Endothelial cell of umbilical vein (primary cell): ENCODE measurements at regions not wholly inside any gene's neighbourhood (a gene's known extent, or its start where the extent isn't known, plus 50 kb on each side); places are given as distances from the start of the nearest gene placed in this dataset.

Experiments
- BruUV-seq: library from RNA; stranded (reverse); fragments of 400-500 nt; replicated peaks from 2 replicates; lab custom pipeline; 2021; lab: Mats Ljungman, UMichigan
- CTCF ChIA-PET: fragments of 300-600, 350-600 bp; sonication (Branson Sonifier 250); formaldehyde crosslinking; loops from one replicate; lab custom pipeline; 2021; ENCODE audit warnings: antibody characterized with exemption, inconsistent platforms; lab: Charles Lee
- POLR2A ChIA-PET: fragments of 300-600, 350-600 bp; sonication (Branson Sonifier 250); formaldehyde crosslinking; loops from one replicate; lab custom pipeline; 2021; ENCODE audit warnings: antibody characterized with exemption, inconsistent platforms; lab: Charles Lee
- DNase-seq: peaks from one replicate; pipeline ENCODE4 v3.0.0-alpha.2; 2011; ENCODE audit warnings: low read depth, low spot score
- FAIRE-seq: peaks from 2 replicates; lab custom pipeline; 2011; peaks lifted over from hg19 to GRCh38; lab: Jason Lieb, UNC
- H2AFZ ChIP-seq: 2 replicates; pipeline ENCODE4 v1.6.0; 2012; ENCODE audit warnings: low read depth, low read length, control low read depth, inconsistent platforms
- H3K27ac ChIP-seq: 2 replicates; pipeline ENCODE4 v1.5.1; 2011; ENCODE audit warnings: low read depth, mild to moderate bottlenecking, control low read depth, low read length, moderate library complexity; ENCODE audit not compliant: insufficient read depth
- H3K27me3 ChIP-seq, 2 experiments: 2 replicates each; pipeline versions ENCODE4 v1.6.0 to v1.6.1; 2011; ENCODE audit warnings: low read length in 2 of 2, mixed read lengths in 1 of 2; ENCODE audit not compliant: control insufficient read depth in 2 of 2, insufficient read depth in 2 of 2
- H3K36me3 ChIP-seq, 2 experiments: 2 replicates in 1 of 2; 3 replicates in 1 of 2; pipeline ENCODE4 v1.5.1; 2011; ENCODE audit warnings: low read length in 2 of 2, mild to moderate bottlenecking in 1 of 2, moderate library complexity in 1 of 2; ENCODE audit not compliant: control insufficient read depth in 2 of 2, insufficient read depth in 2 of 2; ENCODE audit errors: extremely low read depth in 1 of 2
- H3K4me1 ChIP-seq: 3 replicates; pipeline ENCODE4 v1.5.1; 2011; ENCODE audit warnings: mild to moderate bottlenecking, low read length; ENCODE audit not compliant: control insufficient read depth, insufficient read depth; ENCODE audit errors: extremely low read depth
- H3K4me2 ChIP-seq: 2 replicates; pipeline ENCODE4 v1.6.1; 2011; ENCODE audit warnings: low read length, control low read depth, mixed read lengths; ENCODE audit not compliant: insufficient read depth
- H3K4me3 ChIP-seq, 3 experiments: fragments of 200-600 bp in 1 of 3; sonication (generic), shearing (Covaris generic) in 1 of 3; replicated peaks in 1 of 3; 2 replicates each; pipeline ENCODE4 v1.5.1; 2011 to 2016; ENCODE audit warnings: control low read depth in 3 of 3, low read length in 3 of 3, mild to moderate bottlenecking in 2 of 3, inconsistent platforms in 1 of 3, low read depth in 1 of 3, moderate library complexity in 1 of 3; ENCODE audit not compliant: insufficient read depth in 1 of 3
- H3K79me2 ChIP-seq: 2 replicates; pipeline ENCODE4 v1.6.0; 2012; ENCODE audit warnings: low read length, inconsistent platforms; ENCODE audit not compliant: control insufficient read depth, insufficient read depth
- H3K9ac ChIP-seq: replicated peaks from 2 replicates; pipeline ENCODE3; 2011; ENCODE audit warnings: low read length, control low read depth; ENCODE audit not compliant: insufficient read depth; ENCODE audit errors: extremely low read depth
- H3K9me1 ChIP-seq: replicated peaks from 3 replicates; pipeline ENCODE4 v1.6.0; 2011; ENCODE audit warnings: mild to moderate bottlenecking, low read length; ENCODE audit not compliant: control insufficient read depth, insufficient read depth; ENCODE audit errors: extremely low read depth
- H3K9me3 ChIP-seq: replicated peaks from 2 replicates; pipeline ENCODE4 v1.5.1; 2012; ENCODE audit warnings: low read length, inconsistent platforms; ENCODE audit not compliant: control insufficient read depth, insufficient read depth
- H4K20me1 ChIP-seq: replicated peaks from 2 replicates; pipeline ENCODE3; 2011; ENCODE audit warnings: mild to moderate bottlenecking, low read length; ENCODE audit not compliant: control insufficient read depth, insufficient read depth; ENCODE audit errors: extremely low read depth
- EZH2 ChIP-seq: IDR thresholded peaks from 2 replicates; pipeline ENCODE4 v1.6.1; 2012; ENCODE audit warnings: borderline replicate concordance, low read depth, mild to moderate bottlenecking, moderate library complexity, low read length, inconsistent platforms; ENCODE audit not compliant: severe bottlenecking
- FOS ChIP-seq: IDR thresholded peaks from 2 replicates; pipeline ENCODE4 v1.6.1; 2011; ENCODE audit warnings: mild to moderate bottlenecking, low read length, moderate library complexity, borderline replicate concordance; ENCODE audit not compliant: insufficient read depth
- GATA2 ChIP-seq: IDR thresholded peaks from 2 replicates; pipeline ENCODE4 v1.7.0; 2011; ENCODE audit warnings: low read depth, mild to moderate bottlenecking, moderate library complexity, mixed read lengths, low read length; ENCODE audit not compliant: insufficient read length, insufficient read depth
- JUN ChIP-seq: IDR thresholded peaks from 2 replicates; pipeline ENCODE4 v1.6.1; 2011; ENCODE audit warnings: borderline replicate concordance, low read depth; ENCODE audit not compliant: insufficient read length, insufficient read depth
- MYC ChIP-seq: IDR thresholded peaks from one replicate; pipeline ENCODE4 v1.6.1; 2011; ENCODE audit warnings: mild to moderate bottlenecking, low read depth, low read length
- POLR2A ChIP-seq: IDR thresholded peaks from 2 replicates; pipeline ENCODE4 v1.6.1; 2012; ENCODE audit warnings: low read depth, mild to moderate bottlenecking, control low read depth, low read length
- POLR2AphosphoS5 ChIP-seq: IDR thresholded peaks from 2 replicates; pipeline ENCODE4 v1.6.1; 2012; ENCODE audit warnings: low read depth, mild to moderate bottlenecking, control low read depth, low read length, moderate library complexity; ENCODE audit not compliant: insufficient read depth
- dilution Hi-C: fragments of 300-500 bp; cut with MboI; formaldehyde crosslinking; loops from one replicate; pipeline ENCODE4 v1.15.0; 2019; ENCODE audit warnings: low sequenced_read_pairs; ENCODE audit not compliant: extremely low pct_ligation_motif_present
- intact Hi-C: fragments of 100-400 bp; cut with micrococcal nuclease; formaldehyde crosslinking; loops from one replicate; pipeline ENCODE4 v1.10.0; 2022

GRCh38 chr22:47442821-47443220 is 680.4 kb downstream of the TBC1D22A start:
- intact Hi-C loops (no loop called here), dilution Hi-C loops (no loop called here)
- TF ChIP-seq POLR2A = no peak
- no peak for TF ChIP-seq EZH2
- no peak for TF ChIP-seq FOS
- TF ChIP-seq JUN = no peak
- TF ChIP-seq POLR2AphosphoS5 = no peak
- no peak overlapping the region for H3K4me2 ChIP-seq
- no peaks in the 10 kb centered on the region for H3K36me3 ChIP-seq
- H3K4me3 ChIP-seq = no peak overlapping the region
- ChIA-PET POLR2A (no interaction called here), CTCF (no interaction called here)
- no peaks in the 10 kb centered on the region for H4K20me1 ChIP-seq
- no peaks in the 10 kb centered on the region for H3K4me1 ChIP-seq
- FAIRE-seq (no peak), DNase-seq (no peak)
- H3K9me3 ChIP-seq = peaks cover 13% of the 10 kb centered on the region
- no peak overlapping the region for H3K9ac ChIP-seq
- H3K27ac ChIP-seq = no peak overlapping the region
- no peaks in the 10 kb centered on the region for H3K9me1 ChIP-seq
- H2AFZ ChIP-seq = no peak overlapping the region
- no peaks in the 10 kb centered on the region for H3K79me2 ChIP-seq
- no peaks in the 10 kb centered on the region for H3K27me3 ChIP-seq
- no TSS peak for BruUV-seq

- DNase-seq (no peak), FAIRE-seq (no peak)
- no peaks in the 10 kb centered on the region for H3K36me3 ChIP-seq
- H3K27ac ChIP-seq = no peak overlapping the region
- no TSS peak for BruUV-seq
- no peaks in the 10 kb centered on the region for H3K9me1 ChIP-seq
- ChIA-PET POLR2A (no interaction called here), CTCF (no interaction called here)
- no peaks in the 10 kb centered on the region for H3K27me3 ChIP-seq
- H2AFZ ChIP-seq = no peak overlapping the region
- no peaks in the 10 kb centered on the region for H3K79me2 ChIP-seq
- H3K4me3 ChIP-seq = no peak overlapping the region
- H3K9me3 ChIP-seq = peaks cover 9% of the 10 kb centered on the region
- no peak for TF ChIP-seq MYC
- no peak for TF ChIP-seq EZH2
- no peak for TF ChIP-seq GATA2
- no peak for TF ChIP-seq FOS
- H3K9ac ChIP-seq = no peak overlapping the region
- H3K4me2 ChIP-seq = no peak overlapping the region
- no peaks in the 10 kb centered on the region for H4K20me1 ChIP-seq
- no peaks in the 10 kb centered on the region for H3K4me1 ChIP-seq
- intact Hi-C loops = no loop called here
- dilution Hi-C loops = no loop called here
These were observed 677.3 kb downstream of the TBC1D22A start for GRCh38 chr22:47439643-47440265.
